Lower lobe of right lung (tissue), 2 donors: ENCODE measurements at regions not wholly inside any gene's neighbourhood (a gene's known extent, or its start where the extent isn't known, plus 50 kb on each side); places are given as distances from the start of the nearest gene placed in this dataset.

Source experiments
- ATAC-seq, 2 donors: fragments of 200-7000 bp; cut with Tn5 transposase; one replicate each; pipeline ENCODE4 v1.9.1; 2020 to 2022; ENCODE audit warnings: mild to moderate bottlenecking in 2 of 2, moderate library complexity in 2 of 2
- DNase-seq: peaks from one replicate; pipeline ENCODE4 v3.0.0-alpha.2; 2020
- H3K27ac ChIP-seq: fragments of 200-600 bp; one replicate; pipeline ENCODE4 v1.8.0; 2022
- H3K27me3 ChIP-seq: fragments of 200-600 bp; one replicate; pipeline ENCODE4 v1.8.0; 2022; ENCODE audit warnings: low read depth
- H3K36me3 ChIP-seq: fragments of 200-600 bp; one replicate; pipeline ENCODE4 v1.8.0; 2022; ENCODE audit warnings: mild to moderate bottlenecking
- H3K4me1 ChIP-seq: fragments of 200-600 bp; one replicate; pipeline ENCODE4 v1.8.0; 2022
- H3K4me3 ChIP-seq: fragments of 200-600 bp; one replicate; pipeline ENCODE4 v1.8.0; 2022; ENCODE audit warnings: mild to moderate bottlenecking
- H3K9me3 ChIP-seq: fragments of 200-600 bp; one replicate; pipeline ENCODE4 v1.8.0; 2022
- intact Hi-C: fragments of 100-400 bp; cut with DNase I; formaldehyde crosslinking; loops from one replicate; pipeline ENCODE4 v1.11.0; 2022
- TF ChIP-seq, protein P1 (sequence below): fragments of 200-600 bp; IDR thresholded peaks from one replicate; pipeline ENCODE4 v1.8.0; 2022; ENCODE audit warnings: antibody characterized with exemption, mild to moderate bottlenecking
- donor health status: DM: no; HTN: yes; CAD: no; lungs with severe emphysema.

DNA sequence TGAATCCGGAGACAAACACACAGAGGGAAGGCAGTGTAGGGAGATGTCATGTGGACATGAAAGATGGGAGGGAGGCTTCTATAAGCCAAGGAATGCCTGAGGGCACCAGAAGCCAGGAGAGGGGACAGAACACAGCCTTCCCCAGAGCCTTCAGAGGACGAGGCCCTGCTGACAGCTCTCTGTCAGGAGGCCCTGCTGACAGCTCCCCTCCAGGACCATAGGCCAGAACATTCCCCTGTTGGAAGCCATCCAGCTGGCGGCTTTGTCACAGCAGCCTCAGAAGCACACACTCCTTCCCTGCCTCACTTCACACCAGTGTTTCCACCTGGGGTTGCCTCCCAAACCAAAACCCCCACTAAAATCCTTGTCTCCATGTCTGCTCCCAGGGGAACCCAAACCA is 171.3 kb upstream of the ID2 start:
- intact Hi-C loops = no loop called here
- Histone ChIP-seq H3K9me3 (no peaks in the 10 kb centered on the region), H3K4me3 (no peak overlapping the region), H3K36me3 (no peaks in the 10 kb centered on the region), H3K4me1 (peaks cover 8% of the 10 kb centered on the region), H3K27me3 (no peaks in the 10 kb centered on the region), H3K27ac (no peak overlapping the region)
- TF ChIP-seq, protein P1, sequence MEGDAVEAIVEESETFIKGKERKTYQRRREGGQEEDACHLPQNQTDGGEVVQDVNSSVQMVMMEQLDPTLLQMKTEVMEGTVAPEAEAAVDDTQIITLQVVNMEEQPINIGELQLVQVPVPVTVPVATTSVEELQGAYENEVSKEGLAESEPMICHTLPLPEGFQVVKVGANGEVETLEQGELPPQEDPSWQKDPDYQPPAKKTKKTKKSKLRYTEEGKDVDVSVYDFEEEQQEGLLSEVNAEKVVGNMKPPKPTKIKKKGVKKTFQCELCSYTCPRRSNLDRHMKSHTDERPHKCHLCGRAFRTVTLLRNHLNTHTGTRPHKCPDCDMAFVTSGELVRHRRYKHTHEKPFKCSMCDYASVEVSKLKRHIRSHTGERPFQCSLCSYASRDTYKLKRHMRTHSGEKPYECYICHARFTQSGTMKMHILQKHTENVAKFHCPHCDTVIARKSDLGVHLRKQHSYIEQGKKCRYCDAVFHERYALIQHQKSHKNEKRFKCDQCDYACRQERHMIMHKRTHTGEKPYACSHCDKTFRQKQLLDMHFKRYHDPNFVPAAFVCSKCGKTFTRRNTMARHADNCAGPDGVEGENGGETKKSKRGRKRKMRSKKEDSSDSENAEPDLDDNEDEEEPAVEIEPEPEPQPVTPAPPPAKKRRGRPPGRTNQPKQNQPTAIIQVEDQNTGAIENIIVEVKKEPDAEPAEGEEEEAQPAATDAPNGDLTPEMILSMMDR = no peak
- no peak for ATAC-seq
- no peak for DNase-seq

GRCh38 chr2:8511868-8512612 is 169.8 kb upstream of the ID2 start:
- TF ChIP-seq, protein P1 = no peak
- Histone ChIP-seq H3K36me3 (no peaks in the 10 kb centered on the region), H3K4me3 (no peak overlapping the region), H3K9me3 (no peaks in the 10 kb centered on the region), H3K27me3 (no peaks in the 10 kb centered on the region), H3K4me1 (peaks cover 8% of the 10 kb centered on the region), H3K27ac (no peak overlapping the region)
- no peak for ATAC-seq
- intact Hi-C loops = no loop called here
- DNase-seq = peak; percentile 7

GRCh38 chr2:8513601-8514273 is 168.1 kb upstream of the ID2 start:
- no peak for ATAC-seq

GRCh38 chr2:8514274-8514662 is 167.6 kb upstream of the ID2 start:
- Histone ChIP-seq H3K27ac (peak overlapping the region; percentile 24), H3K27me3 (no peaks in the 10 kb centered on the region), H3K9me3 (no peaks in the 10 kb centered on the region), H3K36me3 (no peaks in the 10 kb centered on the region), H3K4me3 (no peak overlapping the region), H3K4me1 (peaks cover 12% of the 10 kb centered on the region)
- TF ChIP-seq, protein P1 = no peak
- ATAC-seq (no peak), DNase-seq (no peak)
- intact Hi-C loops = no loop called here

More at GRCh38 chr2:8513601-8514273, 168.1 kb upstream of the ID2 start:
- Histone ChIP-seq H3K4me3 (no peak overlapping the region), H3K27me3 (no peaks in the 10 kb centered on the region), H3K9me3 (no peaks in the 10 kb centered on the region), H3K36me3 (no peaks in the 10 kb centered on the region), H3K4me1 (peaks cover 11% of the 10 kb centered on the region), H3K27ac (no peak overlapping the region)
- intact Hi-C loops = no loop called here
- TF ChIP-seq, protein P1 = no peak
- no peak for DNase-seq

DNA sequence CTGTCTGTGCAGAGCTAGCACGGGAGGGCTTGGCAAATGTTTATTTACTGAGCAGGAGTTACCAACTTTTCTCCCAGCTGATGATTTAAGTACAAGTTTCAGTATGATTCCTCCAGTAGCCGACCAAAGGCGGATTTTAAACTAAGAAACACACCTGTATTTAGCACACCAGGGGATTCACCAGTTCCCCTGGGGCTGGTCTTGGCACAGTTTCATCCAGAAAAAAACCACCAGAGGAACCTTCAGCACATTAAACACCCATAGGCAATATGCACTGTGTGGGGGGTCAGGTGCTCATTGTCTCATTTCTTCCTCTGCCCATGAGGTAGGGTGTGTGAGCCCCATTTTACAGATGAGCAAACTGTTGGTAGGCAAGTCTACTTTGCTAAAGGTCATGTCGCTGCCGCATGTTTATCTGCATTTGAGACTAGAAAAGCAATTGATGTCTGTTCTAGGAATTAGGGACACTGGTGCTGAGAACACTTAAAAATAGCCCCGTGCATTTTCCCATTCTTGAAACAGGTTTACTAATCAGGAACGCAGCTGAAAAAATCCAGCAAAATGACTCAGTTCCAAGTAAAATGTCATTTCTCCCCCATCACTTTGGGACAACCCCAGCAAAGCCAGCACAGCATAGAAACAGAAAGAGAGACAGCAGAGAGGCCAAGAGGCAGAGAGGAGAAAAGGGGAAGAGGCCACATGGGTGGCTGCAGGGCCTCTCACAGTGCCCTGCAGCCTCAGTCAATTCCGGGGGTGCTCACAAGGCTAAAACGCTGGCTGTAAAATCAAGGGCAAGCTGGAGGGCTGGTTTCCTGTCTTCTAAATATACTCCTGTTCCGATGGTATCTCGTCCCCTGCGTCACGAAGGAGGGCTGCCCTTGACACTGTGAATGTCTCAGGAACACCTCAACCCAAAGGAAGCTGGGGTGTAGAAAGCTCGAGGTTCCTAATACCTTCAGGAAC is 166.8 kb upstream of the ID2 start:
- ATAC-seq (peak; percentile 62 to 73), DNase-seq (peak; percentile 3)
- Histone ChIP-seq H3K36me3 (no peaks in the 10 kb centered on the region), H3K4me3 (no peak overlapping the region), H3K4me1 (peaks cover 12% of the 10 kb centered on the region), H3K27me3 (no peaks in the 10 kb centered on the region), H3K27ac (peak overlapping the region; percentile 24), H3K9me3 (no peaks in the 10 kb centered on the region)
- TF ChIP-seq, protein P1 = no peak
- intact Hi-C loops = no loop called here
